Right cardiac atrium (tissue), 5 donors: ENCODE measurements at regions not wholly inside any gene's neighbourhood (a gene's known extent, or its start where the extent isn't known, plus 50 kb on each side); places are given as distances from the start of the nearest gene placed in this dataset.

ENCODE experiments used
- ATAC-seq, 2 donors: fragments of 200-7000 bp; cut with Tn5 transposase; one replicate each; pipeline versions ENCODE4 v1.8.0 to v1.9.1; 2020; ENCODE audit warnings: moderate library complexity in 2 of 2, mild to moderate bottlenecking in 1 of 2
- DNase-seq, 3 donors: peaks; one replicate each; pipeline ENCODE4 v3.0.0-alpha.2; 2020
- H3K27ac ChIP-seq: one replicate; pipeline ENCODE4 v1.5.1; 2013; ENCODE audit warnings: mild to moderate bottlenecking, low read length, control low read depth, moderate library complexity
- H3K27me3 ChIP-seq: one replicate; pipeline ENCODE4 v1.6.1; 2013; ENCODE audit not compliant: control insufficient read depth, insufficient read depth
- H3K4me1 ChIP-seq: one replicate; pipeline ENCODE4 v1.6.1; 2013; ENCODE audit warnings: low read length; ENCODE audit not compliant: control insufficient read depth, insufficient read depth
- H3K4me3 ChIP-seq: one replicate; pipeline ENCODE4 v1.5.1; 2013; ENCODE audit warnings: low read length, control low read depth
- H3K9me3 ChIP-seq: one replicate; pipeline ENCODE4 v1.6.1; 2013; ENCODE audit warnings: low read length; ENCODE audit not compliant: control insufficient read depth
- WGBS: extraction: QIAGEN DNeasy Blood & Tissue Kit; methylation state at CpG from one replicate; pipeline ENCODE4 v1.1.7; 2013; 5-methylcytosine and 5-hydroxymethylcytosine counted together
- intact Hi-C, 4 donors: fragments of 100-400 bp; cut with DNase I; formaldehyde crosslinking; loops; one replicate each; pipeline versions ENCODE4 v1.11.0 to v1.14.0; 2022 to 2023
- donor health status: healthy with polysubstance abuse.
- donor health status: DM: no; HTN: yes; CAD: no.
- donor health status: DM: no; HTN: no; CAD: no.
- donor health status: DM: no; HTN: yes; CAD: no; lungs with severe emphysema.
- donor health status: DM: yes; HTN: yes; CAD: no.

- intact Hi-C loops = no loop called here
- no peak overlapping the region for H3K4me3 ChIP-seq
- H3K27me3 ChIP-seq = no peaks in the 10 kb centered on the region
- H3K4me1 ChIP-seq = no peaks in the 10 kb centered on the region
- H3K9me3 ChIP-seq = no peaks in the 10 kb centered on the region
- DNase-seq = no peak
- 83% methylated on average over 7 of the region's 7 CpGs for WGBS
- ATAC-seq = no peak
- H3K27ac ChIP-seq = no peak overlapping the region
Observed at GRCh38 chr2:16112251-16112971, 172.1 kb downstream of the MYCN start.

- no peaks in the 10 kb centered on the region for H3K4me1 ChIP-seq
- H3K27me3 ChIP-seq = no peaks in the 10 kb centered on the region
- intact Hi-C loops = no loop called here
- H3K4me3 ChIP-seq = no peak overlapping the region
- no peak for DNase-seq
- H3K27ac ChIP-seq = no peak overlapping the region
- no peaks in the 10 kb centered on the region for H3K9me3 ChIP-seq
- no peak for ATAC-seq
- WGBS = 90% methylated on average over 7 of the region's 7 CpGs
Observed at GRCh38 chr2:16111838-16112210, 171.5 kb downstream of the MYCN start.

GRCh38 chr2:16109821-16110310 lies 169.5 kb downstream of the MYCN start:
- Histone ChIP-seq H3K4me1 (no peaks in the 10 kb centered on the region), H3K9me3 (no peaks in the 10 kb centered on the region), H3K27me3 (no peaks in the 10 kb centered on the region), H3K4me3 (no peak overlapping the region), H3K27ac (no peak overlapping the region)
- DNase-seq (no peak), ATAC-seq (no peak)
- intact Hi-C loops = no loop called here
- WGBS = 87% methylated on average over 6 of the region's 6 CpGs

GRCh38 chr2:16109368-16109820 lies 169.0 kb downstream of the MYCN start:
- Histone ChIP-seq H3K27ac (no peak overlapping the region), H3K27me3 (no peaks in the 10 kb centered on the region), H3K9me3 (no peaks in the 10 kb centered on the region), H3K4me1 (no peaks in the 10 kb centered on the region), H3K4me3 (no peak overlapping the region)
- intact Hi-C loops = no loop called here
- WGBS = 88% methylated on average over 2 of the region's 2 CpGs
- DNase-seq (no peak), ATAC-seq (no peak)

- Histone ChIP-seq H3K4me1 (no peaks in the 10 kb centered on the region), H3K9me3 (no peaks in the 10 kb centered on the region), H3K4me3 (no peak overlapping the region), H3K27ac (no peak overlapping the region), H3K27me3 (no peaks in the 10 kb centered on the region)
- intact Hi-C loops = no loop called here
- 97% methylated on average over 6 of the region's 6 CpGs for WGBS
- DNase-seq (no peak), ATAC-seq (no peak)
Observed at GRCh38 chr2:16107246-16107645, 166.9 kb downstream of the MYCN start.

- H3K9me3 ChIP-seq = no peaks in the 10 kb centered on the region
- intact Hi-C loops = no loop called here
- no peak overlapping the region for H3K27ac ChIP-seq
- ATAC-seq = no peak
- no peak for DNase-seq
- 80% methylated on average over 6 of the region's 6 CpGs for WGBS
- no peaks in the 10 kb centered on the region for H3K27me3 ChIP-seq
- H3K4me3 ChIP-seq = no peak overlapping the region
- no peaks in the 10 kb centered on the region for H3K4me1 ChIP-seq
Observed at GRCh38 chr2:16106619-16107018, 166.3 kb downstream of the MYCN start.

GRCh38 chr2:16105669-16106281 lies 165.4 kb downstream of the MYCN start:
- Histone ChIP-seq H3K9me3 (no peaks in the 10 kb centered on the region), H3K27me3 (no peaks in the 10 kb centered on the region), H3K4me1 (no peaks in the 10 kb centered on the region), H3K4me3 (no peak overlapping the region), H3K27ac (no peak overlapping the region)
- intact Hi-C loops = no loop called here
- no peak for DNase-seq
- WGBS = 46% methylated on average over 15 of the region's 15 CpGs
- no peak for ATAC-seq

GRCh38 chr2:16104949-16105668 lies 164.8 kb downstream of the MYCN start:
- Histone ChIP-seq H3K4me3 (no peak overlapping the region), H3K9me3 (no peaks in the 10 kb centered on the region), H3K27me3 (no peaks in the 10 kb centered on the region), H3K27ac (no peak overlapping the region), H3K4me1 (no peaks in the 10 kb centered on the region)
- 50% methylated on average over 11 of the region's 11 CpGs for WGBS
- intact Hi-C loops = no loop called here
- ATAC-seq (no peak), DNase-seq (no peak)

GRCh38 chr2:16104315-16104948 lies 164.1 kb downstream of the MYCN start:
- Histone ChIP-seq H3K27me3 (no peaks in the 10 kb centered on the region), H3K4me1 (no peaks in the 10 kb centered on the region), H3K27ac (no peak overlapping the region), H3K4me3 (no peak overlapping the region), H3K9me3 (no peaks in the 10 kb centered on the region)
- intact Hi-C loops = no loop called here
- 82% methylated on average over 6 of the region's 6 CpGs for WGBS
- no peak for ATAC-seq
- DNase-seq = no peak

- 87% methylated on average over 12 of the region's 12 CpGs for WGBS
- Histone ChIP-seq H3K4me1 (no peaks in the 10 kb centered on the region), H3K27ac (no peak overlapping the region), H3K9me3 (no peaks in the 10 kb centered on the region), H3K4me3 (no peak overlapping the region), H3K27me3 (no peaks in the 10 kb centered on the region)
- DNase-seq = no peak
- ATAC-seq = no peak
- intact Hi-C loops = no loop called here
Observed at GRCh38 chr2:16103614-16104314, 163.4 kb downstream of the MYCN start.
